GM10266 (cell line): ENCODE measurements at regions not wholly inside any gene's neighbourhood (a gene's known extent, or its start where the extent isn't known, plus 50 kb on each side); places are given as distances from the start of the nearest gene placed in this dataset.

Experiments
- DNase-seq: peaks from one replicate; pipeline ENCODE4 v3.0.0; 2012; ENCODE audit errors: extremely low spot score
- CTCF ChIP-seq: IDR thresholded peaks from 2 replicates; pipeline ENCODE4 v1.5.1; 2012; ENCODE audit warnings: mild to moderate bottlenecking, low read depth; ENCODE audit not compliant: control insufficient read depth, insufficient read depth; ENCODE audit errors: missing control alignments

GRCh38 chr1:212553676-212554075 lies 54.9 kb upstream of the ATF3 start:
- no peak for TF ChIP-seq CTCF
- no peak for DNase-seq

- no peak for DNase-seq
- no peak for TF ChIP-seq CTCF
These were observed 54.2 kb upstream of the ATF3 start for GRCh38 chr1:212554401-212554800.

GRCh38 chr1:212555426-212555825 lies 53.1 kb upstream of the ATF3 start:
- TF ChIP-seq CTCF = no peak
- DNase-seq = no peak

- no peak for TF ChIP-seq CTCF
- no peak for DNase-seq
These were observed 51.6 kb upstream of the ATF3 start for GRCh38 chr1:212556822-212557549.

GRCh38 chr1:212557739-212558692 lies 50.5 kb upstream of the ATF3 start:
- DNase-seq = no peak
- no peak for TF ChIP-seq CTCF

GRCh38 chr1:212558693-212559480 lies 49.7 kb upstream of the ATF3 start:
- no peak for TF ChIP-seq CTCF

More at GRCh38 chr1:212558693-212559480, 49.7 kb upstream of the ATF3 start:
- peak; percentile 95 for DNase-seq
